OCI-LY3 (cell line): ENCODE measurements at regions not wholly inside any gene's neighbourhood (a gene's known extent, or its start where the extent isn't known, plus 50 kb on each side); places are given as distances from the start of the nearest gene placed in this dataset.

Experiments used
- CTCF ChIP-seq: fragments of 200-600, 300-600 bp; sonication (generic); IDR thresholded peaks from 2 replicates; pipeline ENCODE4 v1.5.1; 2014; ENCODE audit warnings: antibody characterized with exemption, low read length, low read depth
- EZH2phosphoT487 ChIP-seq: fragments of 200-600 bp; shearing (Covaris generic); IDR thresholded peaks from 2 replicates; pipeline ENCODE4 v1.6.1; 2018; ENCODE audit warnings: antibody characterized with exemption, mixed run types, low read depth

GRCh38 chr12:67455236-67455635, 186.1 kb downstream of the CAND1 start:
- TF ChIP-seq CTCF (no peak), EZH2phosphoT487 (no peak)
